ENCODE measurements at regions not wholly inside any gene's neighbourhood (a gene's known extent, or its start where the extent isn't known, plus 50 kb on each side); places are given as distances from the start of the nearest gene placed in this dataset.

DNA sequence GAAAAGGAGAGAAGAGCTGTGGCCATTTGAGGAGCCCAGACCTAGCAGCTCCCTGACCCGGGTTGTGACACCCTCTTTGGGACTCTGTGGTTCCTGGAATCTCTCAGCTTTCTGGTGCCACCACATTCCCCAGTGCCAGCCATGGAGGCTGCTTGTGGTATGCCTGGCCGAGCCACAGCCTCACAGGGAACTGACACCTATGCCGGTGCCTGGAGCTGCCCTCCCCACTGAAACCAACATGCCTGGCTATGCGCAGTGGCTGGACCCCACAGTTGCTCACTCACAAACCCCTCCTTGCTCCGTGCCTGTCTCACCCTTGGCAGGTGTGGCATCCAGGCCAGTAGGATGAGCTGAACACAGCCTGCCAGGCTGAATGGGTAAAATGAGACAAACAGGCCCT is 749.4 kb downstream of the ARAP2 start:
- H3K36me3 Mint-ChIP-seq: no peaks in the 10 kb centered on the region
- no peaks in the 10 kb centered on the region for H3K4me1 Mint-ChIP-seq
- no peak overlapping the region for H3K4me3 Mint-ChIP-seq
- Histone ChIP-seq H3K4me3 (ENCODE audit: low read length) (no peak overlapping the region), H3K9me3 (ENCODE audit: control insufficient read depth, insufficient read depth, low read length) (peaks cover 4% of the 10 kb centered on the region), H3K36me3 (ENCODE audit: control insufficient read depth, insufficient read depth, low read length) (no peaks in the 10 kb centered on the region), H3K27ac (ENCODE audit: low read length) (no peak overlapping the region), H3K27me3 (ENCODE audit: control insufficient read depth, insufficient read depth, low read length) (no peaks in the 10 kb centered on the region), H3K4me1 (ENCODE audit: control insufficient read depth, insufficient read depth, low read length) (no peaks in the 10 kb centered on the region)
- TF ChIP-seq, protein P1, sequence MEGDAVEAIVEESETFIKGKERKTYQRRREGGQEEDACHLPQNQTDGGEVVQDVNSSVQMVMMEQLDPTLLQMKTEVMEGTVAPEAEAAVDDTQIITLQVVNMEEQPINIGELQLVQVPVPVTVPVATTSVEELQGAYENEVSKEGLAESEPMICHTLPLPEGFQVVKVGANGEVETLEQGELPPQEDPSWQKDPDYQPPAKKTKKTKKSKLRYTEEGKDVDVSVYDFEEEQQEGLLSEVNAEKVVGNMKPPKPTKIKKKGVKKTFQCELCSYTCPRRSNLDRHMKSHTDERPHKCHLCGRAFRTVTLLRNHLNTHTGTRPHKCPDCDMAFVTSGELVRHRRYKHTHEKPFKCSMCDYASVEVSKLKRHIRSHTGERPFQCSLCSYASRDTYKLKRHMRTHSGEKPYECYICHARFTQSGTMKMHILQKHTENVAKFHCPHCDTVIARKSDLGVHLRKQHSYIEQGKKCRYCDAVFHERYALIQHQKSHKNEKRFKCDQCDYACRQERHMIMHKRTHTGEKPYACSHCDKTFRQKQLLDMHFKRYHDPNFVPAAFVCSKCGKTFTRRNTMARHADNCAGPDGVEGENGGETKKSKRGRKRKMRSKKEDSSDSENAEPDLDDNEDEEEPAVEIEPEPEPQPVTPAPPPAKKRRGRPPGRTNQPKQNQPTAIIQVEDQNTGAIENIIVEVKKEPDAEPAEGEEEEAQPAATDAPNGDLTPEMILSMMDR (IDR thresholded peaks at IDR 0.05): no peak
- 87% methylated on average over 5 of the region's 5 CpGs for WGBS (ENCODE audit: insufficient coverage)
- no peak for ATAC-seq
- no peak for DNase-seq
- intact Hi-C loops (cut with micrococcal nuclease): no loop called here
- no peaks in the 10 kb centered on the region for H3K27me3 Mint-ChIP-seq (ENCODE audit: low read depth in 2 of 2)
- H3K9me3 Mint-ChIP-seq: peaks cover 0 to 3% of the 10 kb centered on the region in 2 donors
- no peak overlapping the region for H3K27ac Mint-ChIP-seq

DNA sequence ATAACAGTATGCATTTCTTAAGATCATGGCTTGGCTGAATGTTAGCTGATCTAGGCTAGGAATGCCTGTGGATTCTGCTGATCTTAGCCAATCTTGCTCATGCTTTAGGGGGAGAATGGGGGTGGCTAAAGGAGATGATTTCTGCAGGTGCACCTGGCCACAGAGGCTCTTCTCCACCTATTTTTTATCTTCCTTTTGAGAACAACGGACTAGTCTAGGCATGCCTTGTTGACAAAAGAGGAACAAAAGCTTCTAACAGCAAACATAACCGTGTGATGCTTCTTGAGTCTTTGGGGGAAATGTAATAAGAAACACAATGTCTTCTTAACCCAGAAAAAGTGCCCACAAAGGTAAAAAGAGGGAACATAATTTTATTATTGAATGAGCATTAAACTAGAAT is 743.5 kb downstream of the ARAP2 start:
- ATAC-seq (no peak), DNase-seq (no peak)
- TF ChIP-seq, protein P1 (IDR thresholded peaks at IDR 0.05): no peak
- Mint-ChIP-seq H3K9me3 (peaks cover 6 to 8% of the 10 kb centered on the region in 2 donors), H3K36me3 (no peaks in the 10 kb centered on the region), H3K4me1 (no peaks in the 10 kb centered on the region), H3K4me3 (no peak overlapping the region), H3K27me3 (ENCODE audit: low read depth in 2 of 2) (no peaks in the 10 kb centered on the region), H3K27ac (no peak overlapping the region)
- H3K4me3 ChIP-seq (ENCODE audit: low read length): no peak overlapping the region
- no peak overlapping the region for H3K27ac ChIP-seq (ENCODE audit: low read length)
- H3K36me3 ChIP-seq (ENCODE audit: control insufficient read depth, insufficient read depth, low read length): no peaks in the 10 kb centered on the region
- no peaks in the 10 kb centered on the region for H3K4me1 ChIP-seq (ENCODE audit: control insufficient read depth, insufficient read depth, low read length)
- WGBS (ENCODE audit: insufficient coverage): 80% methylated on average over 1 of the region's 2 CpGs
- no peaks in the 10 kb centered on the region for H3K9me3 ChIP-seq (ENCODE audit: control insufficient read depth, insufficient read depth, low read length)
- intact Hi-C loops (cut with micrococcal nuclease): no loop called here
- H3K27me3 ChIP-seq (ENCODE audit: control insufficient read depth, insufficient read depth, low read length): no peaks in the 10 kb centered on the region

DNA sequence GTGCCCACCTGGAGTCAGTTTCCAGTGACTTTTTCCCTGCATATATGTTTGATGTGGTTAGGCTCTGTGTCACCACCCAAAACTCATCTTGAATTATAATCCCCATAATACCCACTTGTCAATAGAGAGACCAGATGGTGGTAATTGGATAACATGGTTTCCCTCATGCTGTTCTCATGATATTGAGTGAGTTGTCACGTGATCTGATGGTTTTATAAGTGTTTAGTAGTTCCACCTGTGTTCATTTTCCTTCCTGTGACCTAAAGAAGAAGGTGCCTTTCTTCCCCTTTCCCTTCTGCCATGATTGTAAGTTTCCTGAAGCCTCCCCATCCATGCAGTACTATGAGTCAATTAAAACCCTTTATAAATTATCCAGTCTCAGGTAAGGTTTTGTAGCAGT is 740.9 kb downstream of the ARAP2 start:
- H3K9me3 Mint-ChIP-seq: peaks cover 3 to 8% of the 10 kb centered on the region in 2 donors
- DNase-seq (no peak), ATAC-seq (no peak)
- Histone ChIP-seq H3K9me3 (ENCODE audit: control insufficient read depth, insufficient read depth, low read length) (no peaks in the 10 kb centered on the region), H3K27me3 (ENCODE audit: control insufficient read depth, insufficient read depth, low read length) (no peaks in the 10 kb centered on the region), H3K36me3 (ENCODE audit: control insufficient read depth, insufficient read depth, low read length) (no peaks in the 10 kb centered on the region), H3K4me1 (ENCODE audit: control insufficient read depth, insufficient read depth, low read length) (no peaks in the 10 kb centered on the region), H3K27ac (ENCODE audit: low read length) (no peak overlapping the region), H3K4me3 (ENCODE audit: low read length) (no peak overlapping the region)
- no peaks in the 10 kb centered on the region for H3K4me1 Mint-ChIP-seq
- H3K4me3 Mint-ChIP-seq: no peak overlapping the region
- no peaks in the 10 kb centered on the region for H3K27me3 Mint-ChIP-seq (ENCODE audit: low read depth in 2 of 2)
- intact Hi-C loops (cut with micrococcal nuclease): no loop called here
- no CpG with 5 or more reads among the region's 1 CpG for WGBS (ENCODE audit: insufficient coverage)
- no peak overlapping the region for H3K27ac Mint-ChIP-seq
- TF ChIP-seq, protein P1 (IDR thresholded peaks at IDR 0.05): no peak
- H3K36me3 Mint-ChIP-seq: no peaks in the 10 kb centered on the region

DNA sequence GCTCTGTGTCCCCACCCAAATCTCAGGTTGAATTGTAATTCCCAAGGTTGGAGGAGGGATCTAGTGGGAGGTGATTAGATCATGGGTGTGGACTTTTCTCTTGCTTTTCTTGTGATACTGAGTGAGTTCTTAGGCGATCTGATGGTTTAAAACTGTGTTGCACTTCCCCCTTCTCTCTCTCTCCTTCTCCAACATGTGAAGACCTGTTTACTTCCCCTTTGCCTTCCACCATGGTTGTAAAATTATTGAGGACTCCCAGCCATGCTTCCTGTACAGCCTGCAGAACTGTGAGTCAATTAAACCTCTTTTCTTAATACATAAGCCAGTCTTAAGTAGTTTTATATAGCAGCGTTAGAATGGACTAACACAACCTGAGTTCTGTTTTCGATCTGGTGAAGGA is 738.2 kb downstream of the ARAP2 start:
- Mint-ChIP-seq H3K9me3 (peaks cover 3 to 8% of the 10 kb centered on the region in 2 donors), H3K4me3 (no peak overlapping the region), H3K4me1 (no peaks in the 10 kb centered on the region), H3K27me3 (ENCODE audit: low read depth in 2 of 2) (no peaks in the 10 kb centered on the region), H3K27ac (no peak overlapping the region), H3K36me3 (no peaks in the 10 kb centered on the region)
- Histone ChIP-seq H3K36me3 (ENCODE audit: control insufficient read depth, insufficient read depth, low read length) (no peaks in the 10 kb centered on the region), H3K27me3 (ENCODE audit: control insufficient read depth, insufficient read depth, low read length) (no peaks in the 10 kb centered on the region), H3K4me1 (ENCODE audit: control insufficient read depth, insufficient read depth, low read length) (no peaks in the 10 kb centered on the region), H3K9me3 (ENCODE audit: control insufficient read depth, insufficient read depth, low read length) (no peaks in the 10 kb centered on the region), H3K27ac (ENCODE audit: low read length) (no peak overlapping the region), H3K4me3 (ENCODE audit: low read length) (no peak overlapping the region)
- ATAC-seq (no peak), DNase-seq (no peak)
- intact Hi-C loops (cut with micrococcal nuclease): no loop called here
- 75% methylated on average over 3 of the region's 3 CpGs for WGBS (ENCODE audit: insufficient coverage)
- TF ChIP-seq, protein P1 (IDR thresholded peaks at IDR 0.05): no peak

All from natural killer cell (primary cell).